Activated CD8-positive, alpha-beta memory T cell treated with anti-CD3 and anti-CD28 coated beads for 4 hours (primary cell): ENCODE measurements at regions not wholly inside any gene's neighbourhood (a gene's known extent, or its start where the extent isn't known, plus 50 kb on each side); places are given as distances from the start of the nearest gene placed in this dataset.
"Not testable (repeated sequence)": the region's sequence is repeated elsewhere in the genome, so short reads cannot be mapped to it uniquely, and the experiment has no call there.

ENCODE experiments used
- DNase-seq, 2 donors: peaks; one replicate each; pipeline ENCODE4 v3.0.0-alpha.2; 2020; ENCODE audit warnings: low read depth in 2 of 2

GRCh38 chr9:97179616-97180015 lies 127.8 kb upstream of the CCDC180 start:
- DNase-seq, result no peak

DNA sequence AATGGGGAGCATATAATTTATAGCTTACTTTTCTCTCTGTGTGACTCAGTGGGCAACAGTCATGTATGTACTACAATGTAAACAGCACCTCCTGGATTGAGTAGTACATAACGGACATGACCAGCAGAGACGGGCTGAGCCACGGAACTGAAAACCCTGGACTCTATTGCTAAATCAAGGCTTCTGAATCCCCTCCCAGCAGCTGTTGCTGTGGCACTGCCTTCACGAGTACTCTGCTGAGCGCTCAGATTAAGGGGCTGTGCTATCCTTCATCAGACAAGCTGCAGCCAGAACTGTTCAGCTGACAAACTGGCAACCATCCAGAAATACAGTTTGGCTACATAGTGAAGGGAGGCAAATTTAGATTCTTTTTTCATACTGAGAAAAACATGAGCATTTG lies 131.3 kb upstream of the CCDC180 start:
- no peak for DNase-seq

DNA sequence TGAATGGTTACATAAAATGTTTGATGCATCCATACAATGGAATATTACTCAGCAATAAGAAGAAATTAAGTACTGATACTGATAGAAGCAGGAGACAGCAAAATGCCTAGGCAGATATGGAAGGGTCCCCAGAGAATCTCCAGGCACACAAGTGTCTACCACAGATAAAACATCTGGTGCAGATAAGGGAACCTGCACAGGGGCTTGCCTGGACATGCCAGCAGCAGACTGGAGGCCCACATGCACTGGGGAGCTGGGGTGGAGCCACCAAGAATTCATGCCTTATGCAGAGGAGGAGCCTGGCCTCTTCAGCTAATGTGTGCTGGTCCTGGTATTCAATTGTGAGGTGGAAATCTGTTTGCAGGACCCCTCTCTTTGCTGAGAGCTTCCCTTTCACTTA lies 129.2 kb upstream of the CTSV start:
- DNase-seq, result not testable (repeated sequence)

- DNase-seq, result not testable (repeated sequence)
Measured at GRCh38 chr9:97166496-97167138, 127.7 kb upstream of the CTSV start.

GRCh38 chr9:97160255-97160654 lies 121.3 kb upstream of the CTSV start:
- DNase-seq, result no peak

GRCh38 chr9:97158722-97159121 lies 119.8 kb upstream of the CTSV start:
- DNase-seq, result not testable (repeated sequence)

DNA sequence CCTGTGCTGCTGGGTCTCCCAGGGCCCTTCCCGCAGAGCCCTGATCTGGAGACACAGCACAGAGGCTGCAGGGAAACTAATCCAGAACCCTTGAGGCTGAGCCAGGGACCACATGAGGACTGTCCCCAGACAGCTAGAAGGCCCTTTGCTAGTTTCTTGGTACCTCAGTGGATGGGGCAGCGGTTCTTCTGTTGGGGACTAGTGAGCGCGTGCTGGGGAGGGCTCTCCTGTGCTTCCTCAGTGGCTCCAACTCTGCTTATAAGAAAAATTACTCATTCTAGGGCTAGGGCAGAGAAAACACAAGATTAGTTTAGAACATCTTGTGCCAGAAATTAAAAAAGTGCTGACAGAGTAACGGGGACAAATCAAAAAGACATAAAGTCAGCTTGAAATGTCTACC lies 116.5 kb upstream of the CTSV start:
- DNase-seq, result not testable (repeated sequence)

DNA sequence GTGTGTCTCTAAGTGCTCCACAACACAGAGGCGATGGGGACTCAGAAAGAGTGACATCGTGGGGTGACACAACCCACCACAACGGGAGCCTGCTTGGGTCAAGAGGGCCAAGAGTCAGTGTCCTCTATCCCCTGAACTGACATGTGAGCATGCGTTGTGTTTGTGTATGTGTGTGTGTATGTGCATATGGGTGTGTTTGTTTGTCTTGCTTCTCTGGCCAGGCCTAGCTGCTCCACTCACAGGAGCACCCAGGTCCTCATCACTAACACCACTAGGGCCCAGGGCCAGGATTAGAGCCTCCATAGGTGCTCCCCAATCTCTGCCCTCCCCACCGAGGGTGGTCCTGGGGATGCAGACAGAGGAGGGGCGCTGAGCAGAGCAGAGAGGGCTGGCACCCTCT lies 115.0 kb upstream of the CTSV start:
- no peak for DNase-seq

DNA sequence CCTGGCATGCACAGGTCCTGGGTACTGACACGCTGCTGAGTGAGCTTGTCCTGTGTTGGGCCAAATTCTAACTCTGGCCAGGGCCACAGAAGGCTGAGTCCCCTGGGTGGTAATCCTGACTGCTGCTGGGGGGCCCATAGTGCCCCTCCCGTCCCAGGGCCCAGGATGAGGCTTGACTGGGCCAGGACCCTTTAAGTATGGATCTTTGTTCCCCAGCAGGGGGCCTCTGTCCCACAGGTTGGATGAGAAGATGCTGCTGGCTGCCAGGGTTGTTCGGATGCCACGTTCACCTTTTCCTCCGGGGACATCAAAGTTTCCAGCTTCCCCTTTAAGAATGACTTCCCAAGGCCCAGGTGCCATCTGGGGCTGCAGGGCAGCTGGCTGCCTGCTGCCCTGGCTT lies 114.2 kb upstream of the CTSV start:
- DNase-seq, result not testable (repeated sequence)

DNA sequence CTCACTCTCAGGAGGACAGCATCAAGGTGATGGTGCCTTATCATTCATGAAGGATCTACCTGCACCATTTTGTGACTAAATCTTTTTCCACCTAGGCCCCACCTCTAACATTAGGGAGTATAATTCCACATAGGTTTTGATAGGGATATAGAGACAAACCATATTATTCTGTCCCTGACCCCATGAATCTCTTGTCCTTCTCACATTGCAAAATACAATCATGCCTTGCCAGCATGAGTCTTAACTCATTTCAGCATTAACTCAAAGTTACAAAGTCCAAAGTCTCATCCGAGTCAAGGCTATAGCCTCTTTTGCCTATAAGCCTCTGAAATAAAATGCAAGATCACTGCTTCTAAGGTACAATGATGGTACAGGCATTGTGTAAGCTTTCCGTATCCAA lies 111.5 kb upstream of the CTSV start:
- not testable (repeated sequence) for DNase-seq

DNA sequence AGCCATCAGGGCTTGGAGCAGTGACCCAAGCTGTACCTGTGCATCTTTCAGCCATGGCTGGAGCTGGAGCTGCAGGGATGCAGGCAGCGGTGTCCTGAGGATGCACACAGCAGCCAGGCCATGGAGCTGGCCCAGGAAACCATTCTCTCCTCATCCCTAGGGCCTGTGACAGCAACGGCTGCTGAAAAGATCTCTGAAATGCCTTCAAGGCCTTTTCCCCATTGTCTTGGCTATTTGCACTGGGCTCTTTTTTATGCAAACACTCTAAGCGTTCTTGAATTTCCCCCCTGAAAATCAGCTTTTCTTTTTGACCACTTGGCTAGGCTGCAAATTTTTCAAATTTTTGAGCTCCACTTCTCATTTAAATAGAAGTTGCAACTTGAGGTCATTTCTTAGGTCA lies 109.5 kb upstream of the CTSV start:
- not testable (repeated sequence) for DNase-seq

DNA sequence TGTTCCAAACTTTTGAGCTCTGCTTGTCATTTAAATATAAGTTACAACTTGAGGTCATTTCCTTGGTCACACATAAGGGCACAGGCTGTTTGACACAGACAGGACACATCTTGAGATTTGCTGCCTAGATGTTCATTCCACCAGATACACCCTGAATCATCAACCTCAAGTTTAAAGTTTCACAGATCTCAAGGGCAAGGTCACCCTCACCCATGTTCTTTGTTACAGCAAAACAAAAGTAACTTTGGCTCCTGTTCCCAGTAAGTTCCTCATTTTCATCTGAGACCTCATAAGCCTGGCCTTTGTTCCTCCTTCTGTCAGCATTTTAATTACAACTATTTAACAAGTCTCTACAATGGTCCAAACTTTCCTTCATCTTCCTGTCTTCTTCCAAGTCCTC lies 106.7 kb upstream of the CTSV start:
- DNase-seq, result not testable (repeated sequence)

DNA sequence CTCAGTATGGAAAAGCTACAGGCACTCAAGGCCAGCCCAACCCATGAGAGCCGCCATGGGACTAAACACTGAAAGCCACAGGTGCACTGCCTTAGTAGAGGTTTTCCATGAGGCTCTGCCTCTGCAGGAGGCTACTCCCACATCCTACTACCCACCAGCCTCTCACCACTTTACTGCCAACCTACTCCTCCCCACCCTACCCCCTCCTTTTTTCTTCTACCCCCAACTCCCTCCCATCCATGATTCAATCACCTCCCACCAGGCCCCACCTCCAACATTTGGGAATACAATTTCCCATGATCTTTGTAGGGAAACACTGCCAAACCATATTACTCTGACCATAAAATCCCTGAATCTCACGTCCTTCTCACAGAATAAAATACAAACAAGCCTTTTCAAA lies 101.6 kb upstream of the CTSV start:
- DNase-seq, result no peak

DNA sequence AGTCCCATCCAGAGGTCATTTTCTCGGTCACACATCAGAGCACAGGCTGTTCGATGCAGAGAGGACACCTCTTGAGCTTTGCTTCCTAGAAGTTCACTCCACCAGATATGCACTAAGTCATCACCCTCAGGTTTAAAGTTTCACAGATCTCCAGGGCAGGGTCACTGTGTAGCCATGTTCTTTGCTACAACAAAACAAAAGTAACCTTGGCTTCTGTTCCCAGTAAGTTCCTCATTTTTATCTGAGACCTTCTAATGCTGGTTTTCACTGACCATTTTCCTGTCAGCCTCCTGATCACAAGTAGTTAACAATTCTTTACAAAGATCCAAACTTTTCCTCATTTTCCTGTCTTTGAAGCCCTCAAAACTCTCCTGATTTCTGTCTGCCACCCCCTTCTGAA lies 97.5 kb upstream of the CTSV start:
- no peak for DNase-seq

GRCh38 chr9:97133966-97134365 lies 95.0 kb upstream of the CTSV start:
- DNase-seq, result not testable (repeated sequence)

GRCh38 chr9:97132865-97133264 lies 93.9 kb upstream of the CTSV start:
- no peak for DNase-seq

DNA sequence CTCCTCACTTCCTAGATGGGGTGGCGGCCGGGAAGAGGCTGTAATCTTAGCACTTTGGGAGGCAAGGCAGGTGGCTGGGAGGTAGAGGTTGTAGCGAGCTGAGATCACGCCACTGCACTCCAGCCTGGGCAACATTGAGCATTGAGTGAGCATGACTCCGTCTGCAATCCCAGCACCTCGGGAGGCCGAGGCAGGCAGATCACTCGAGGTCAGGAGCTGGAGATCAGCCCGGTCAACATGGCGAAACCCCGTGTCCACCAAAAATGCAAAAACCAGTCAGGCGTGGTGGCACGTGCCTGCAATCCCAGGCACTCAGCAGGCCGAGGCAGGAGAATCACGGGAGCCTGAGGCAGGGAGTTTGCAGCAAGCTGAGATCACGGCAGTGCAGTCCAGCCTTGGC lies 91.9 kb upstream of the CTSV start:
- DNase-seq, result not testable (repeated sequence)

DNA sequence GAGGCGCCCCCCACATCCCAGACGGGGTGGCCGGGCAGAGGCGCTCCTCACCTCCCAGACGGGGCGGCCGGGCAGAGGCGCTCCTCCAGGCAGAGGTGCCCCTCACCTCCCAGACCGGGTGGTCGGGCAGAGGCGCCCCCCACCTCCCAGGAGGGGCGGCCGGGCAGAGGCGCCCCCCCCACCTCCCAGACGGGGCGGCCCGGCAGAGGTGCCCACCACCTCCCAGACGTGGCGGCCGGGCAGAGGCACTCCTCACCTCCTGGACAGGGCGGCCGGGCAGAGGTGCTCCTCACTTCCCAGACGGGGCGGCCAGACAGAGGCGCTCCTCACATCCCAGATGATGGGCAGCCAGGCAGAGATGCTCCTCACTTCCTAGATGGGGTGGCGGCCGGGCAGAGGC lies 91.4 kb upstream of the CTSV start:
- not testable (repeated sequence) for DNase-seq

- DNase-seq, result no peak
Measured at GRCh38 chr9:97128919-97129318, 90.0 kb upstream of the CTSV start.

DNA sequence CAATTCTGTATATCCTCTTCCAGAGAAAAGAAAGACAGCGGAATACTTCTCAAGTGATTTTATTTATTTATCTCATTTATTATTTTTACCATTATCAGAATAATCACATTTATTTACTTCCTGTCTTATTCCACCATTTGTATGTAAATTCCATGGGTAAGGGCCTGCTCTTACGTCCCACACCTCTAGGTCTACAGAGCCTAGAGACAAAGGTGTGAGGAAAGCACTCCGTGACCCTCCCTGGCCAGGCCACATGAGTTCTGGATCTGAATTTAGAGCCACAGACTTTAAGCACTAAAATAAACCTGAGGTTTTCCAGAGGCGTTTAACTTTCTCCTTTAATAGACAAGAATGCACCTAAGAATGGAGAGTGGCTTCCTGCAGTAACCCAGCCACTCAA lies 85.3 kb upstream of the CTSV start:
- no peak for DNase-seq

GRCh38 chr9:97110696-97111095 lies 71.8 kb upstream of the CTSV start:
- DNase-seq, result no peak

DNA sequence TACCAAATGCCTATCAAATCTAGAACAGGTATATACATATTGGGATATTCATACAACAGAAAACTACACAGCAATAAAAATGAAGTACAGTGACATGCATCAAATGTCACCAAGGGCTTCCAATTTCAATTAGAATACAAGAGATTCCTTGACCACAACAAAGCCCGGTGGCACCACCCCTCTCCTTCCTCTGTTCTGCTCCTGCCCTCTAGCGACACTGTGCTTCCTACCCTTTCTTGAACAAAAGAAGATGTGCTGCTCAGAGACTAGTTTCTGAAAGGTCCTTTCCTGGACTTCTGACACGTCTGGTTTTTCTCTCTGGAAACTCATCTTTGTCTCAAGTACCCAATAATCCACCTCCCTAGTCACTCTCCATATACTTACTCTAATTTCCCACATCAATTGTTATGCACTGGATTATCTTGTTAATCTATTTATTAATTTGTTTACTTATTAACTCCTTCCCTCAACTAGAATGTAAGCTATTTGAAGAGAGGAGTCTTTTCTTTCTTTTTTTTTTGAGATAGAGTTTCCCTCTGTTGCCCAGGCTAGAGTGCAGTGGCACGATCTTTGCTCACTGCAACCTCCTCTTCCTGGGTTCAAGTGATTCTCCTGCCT lies 70.4 kb upstream of the CTSV start:
- no peak for DNase-seq

- not testable (repeated sequence) for DNase-seq
Measured at GRCh38 chr9:97105220-97105619, 66.3 kb upstream of the CTSV start.
